K562 (cell line): ENCODE measurements at regions not wholly inside any gene's neighbourhood (a gene's known extent, or its start where the extent isn't known, plus 50 kb on each side); places are given as distances from the start of the nearest gene placed in this dataset.

ENCODE experiments used
- ATAC-seq: fragments of 200-7000 bp; cut with Tn5 transposase; 3 replicates; pipeline ENCODE4 v1.9.1; 2020; ENCODE audit warnings: moderate library complexity
- BruUV-seq: library from RNA; stranded (reverse); fragments of 400-500 nt; replicated peaks from 2 replicates; lab custom pipeline; 2021; lab: Mats Ljungman, UMichigan
- CTCF ChIA-PET: fragments of 300-600 bp; formaldehyde crosslinking; extraction: SDS; loops from one replicate; lab custom pipeline; 2021; ENCODE audit warnings: low intra/inter-chr PET ratio; lab: Yijun Ruan, JAX
- POLR2A ChIA-PET: fragments of 300-600, 350-650 bp; sonication (Branson Sonifier 250); formaldehyde crosslinking; extraction: SDS; loops from one replicate; lab custom pipeline; 2021; ENCODE audit warnings: antibody characterized with exemption, inconsistent platforms; lab: Yijun Ruan, JAX
- DNase-seq, 4 experiments: peaks; one replicate each; pipeline versions ENCODE4 v3.0.0 to v3.0.0-alpha.2; 2011 to 2018; ENCODE audit warnings: low spot score in 3 of 4, mixed read lengths in 3 of 4; ENCODE audit errors: extremely low read depth in 1 of 4
- FAIRE-seq: peaks from 2 replicates; lab custom pipeline; 2011; peaks lifted over from hg19 to GRCh38; lab: Jason Lieb, UNC
- H2AFZ ChIP-seq: 2 replicates; pipeline ENCODE4 v1.6.0; 2011; ENCODE audit warnings: low read depth, low read length, control low read depth, inconsistent platforms
- H3K27ac ChIP-seq: fragments of 200-600 bp; 3 replicates; pipeline ENCODE4 v1.8.0; 2011; ENCODE audit warnings: low read depth, mild to moderate bottlenecking, control low read depth, inconsistent platforms, low read length, moderate library complexity, mixed read lengths; ENCODE audit errors: extremely low read depth
- H3K27me3 ChIP-seq, 2 experiments: fragments of 300-600 bp in 1 of 2; 2 replicates in 1 of 2; 3 replicates in 1 of 2; pipeline versions ENCODE4 v1.6.0 to v1.8.0; 2011; ENCODE audit warnings: inconsistent platforms in 2 of 2, low read length in 2 of 2, mild to moderate bottlenecking in 1 of 2, mixed read lengths in 1 of 2, moderate library complexity in 1 of 2; ENCODE audit not compliant: control insufficient read depth in 2 of 2, insufficient read depth in 2 of 2
- H3K36me3 ChIP-seq: fragments of 300-600 bp; 3 replicates; pipeline ENCODE4 v1.8.0; 2011; ENCODE audit warnings: mild to moderate bottlenecking, low read length, inconsistent platforms; ENCODE audit not compliant: control insufficient read depth, insufficient read depth
- H3K4me1 ChIP-seq, 2 experiments: fragments of 200-600 bp in 1 of 2; replicated peaks in 1 of 2; 2 replicates in 1 of 2; 3 replicates in 1 of 2; pipeline versions ENCODE4 v1.5.1 to v1.8.0; 2011; ENCODE audit warnings: inconsistent platforms in 2 of 2, low read length in 2 of 2, mild to moderate bottlenecking in 1 of 2, mixed read lengths in 1 of 2, moderate library complexity in 1 of 2; ENCODE audit not compliant: control insufficient read depth in 2 of 2, insufficient read depth in 2 of 2
- H3K4me2 ChIP-seq: 2 replicates; pipeline ENCODE4 v1.6.1; 2011; ENCODE audit warnings: low read length, control low read depth, inconsistent platforms, mixed read lengths; ENCODE audit not compliant: insufficient read depth
- H3K4me3 ChIP-seq: fragments of 200-600 bp; sonication (generic), shearing (Covaris generic); 2 replicates; pipeline ENCODE4 v1.5.1; 2016; ENCODE audit warnings: control low read depth, inconsistent platforms
- H3K79me2 ChIP-seq: fragments of 200-600 bp; 3 replicates; pipeline ENCODE4 v1.8.0; 2011; ENCODE audit warnings: low read length, inconsistent platforms; ENCODE audit not compliant: control insufficient read depth, insufficient read depth
- H3K9ac ChIP-seq, 2 experiments: 2 replicates each; pipeline versions ENCODE4 v1.6.0 to v1.6.1; 2011; ENCODE audit warnings: low read depth in 2 of 2, low read length in 2 of 2, control low read depth in 1 of 2, inconsistent platforms in 1 of 2, mild to moderate bottlenecking in 1 of 2, mixed read lengths in 1 of 2; ENCODE audit not compliant: insufficient read depth in 1 of 2
- H3K9me1 ChIP-seq: one replicate; pipeline ENCODE4 v1.6.0; 2011; ENCODE audit warnings: inconsistent platforms, mild to moderate bottlenecking, low read length, moderate library complexity; ENCODE audit not compliant: control insufficient read depth, insufficient read depth
- H3K9me3 ChIP-seq: replicated peaks from 2 replicates; pipeline ENCODE4 v1.5.1; 2011; ENCODE audit warnings: low read depth, low read length, inconsistent platforms; ENCODE audit not compliant: control insufficient read depth, insufficient read depth
- H4K20me1 ChIP-seq: replicated peaks from 2 replicates; pipeline ENCODE4 v1.6.1; 2011; ENCODE audit warnings: low read length, inconsistent platforms, mixed read lengths; ENCODE audit not compliant: control insufficient read depth, insufficient read depth
- CAMTA2 ChIP-seq: fragments of 250-450 bp; sonication (Bioruptor Pico); conservative IDR thresholded peaks from 2 replicates; pipeline ENCODE4 v1.5.1; 2022
- DDX20 ChIP-seq: fragments of 450-650 bp; IDR thresholded peaks from 2 replicates; pipeline ENCODE4 v1.6.1; 2016; ENCODE audit warnings: missing genetic modification characterization, low read depth, mild to moderate bottlenecking, missing compliant biosample characterization, moderate library complexity
- E4F1 ChIP-seq: fragments of 250-450 bp; sonication (Bioruptor Pico); IDR thresholded peaks from 2 replicates; pipeline ENCODE4 v1.5.0; 2021; ENCODE audit warnings: mild to moderate bottlenecking, borderline replicate concordance
- FOXA3 ChIP-seq, 2 experiments: fragments of 450-650 bp in 1 of 2; sonication (generic) in 1 of 2; formaldehyde crosslinking; IDR thresholded peaks in 1 of 2; conservative IDR thresholded peaks in 1 of 2; 2 replicates each; pipeline versions ENCODE4 v1.4.0 to v1.8.0; 2020 to 2022; ENCODE audit warnings: mild to moderate bottlenecking in 2 of 2, missing genetic modification reagents in 1 of 2
- HOXB6 ChIP-seq: fragments of 250-450 bp; sonication (Bioruptor Pico); IDR thresholded peaks from 2 replicates; pipeline ENCODE4 v1.5.1; 2022; ENCODE audit warnings: mild to moderate bottlenecking, borderline replicate concordance
- RBM22 ChIP-seq: fragments of 200-400 bp; formaldehyde crosslinking; IDR thresholded peaks from 2 replicates; pipeline ENCODE4 v1.6.1; 2018; ENCODE audit warnings: low read length, low read depth; ENCODE audit not compliant: poor library complexity, severe bottlenecking
- RBM34 ChIP-seq: fragments of 200-400 bp; formaldehyde crosslinking; IDR thresholded peaks from 2 replicates; pipeline ENCODE4 v1.6.1; 2018; ENCODE audit warnings: low read length, borderline replicate concordance; ENCODE audit not compliant: insufficient read depth
- TAF9B ChIP-seq: fragments of 450-650 bp; IDR thresholded peaks from 2 replicates; pipeline ENCODE4 v1.6.1; 2018; ENCODE audit warnings: mild to moderate bottlenecking; ENCODE audit not compliant: partially characterized antibody
- ZNF121 ChIP-seq: sonication (generic); formaldehyde crosslinking; conservative IDR thresholded peaks from 2 replicates; pipeline ENCODE4 v1.8.0; 2022; ENCODE audit warnings: missing genetic modification reagents
- ZNF124 ChIP-seq: sonication (generic); formaldehyde crosslinking; IDR thresholded peaks from 2 replicates; pipeline ENCODE4 v1.8.1; 2022; ENCODE audit warnings: missing genetic modification reagents
- ZNF143 ChIP-seq: sonication (generic); formaldehyde crosslinking; IDR thresholded peaks from 2 replicates; pipeline ENCODE4 v1.9.0; 2022; ENCODE audit warnings: mild to moderate bottlenecking, missing genetic modification reagents
- ZNF830 ChIP-seq: fragments of 250-450 bp; sonication (Bioruptor Pico); IDR thresholded peaks from 2 replicates; pipeline ENCODE4 v1.5.0; 2021; ENCODE audit warnings: mild to moderate bottlenecking
- WGBS: fragments of 100-300 bp; shearing (Covaris generic); methylation state at CpG from one replicate; pipeline ENCODE4 v1.1.6; 2016; ENCODE audit warnings: low coverage, mixed read lengths; ENCODE audit not compliant: insufficient coverage; ENCODE audit errors: missing lambda C conversion rate; 5-methylcytosine and 5-hydroxymethylcytosine counted together
- in situ Hi-C: fragments of 300-500 bp; cut with MboI; formaldehyde crosslinking; loops from 4 replicates; pipeline ENCODE4 v1.15.0; 2018; ENCODE audit warnings: inconsistent platforms, mixed read lengths
- intact Hi-C: fragments of 100-400 bp; cut with micrococcal nuclease; formaldehyde crosslinking; loops from 2 replicates; pipeline ENCODE4 v1.14.2; 2022
- TF ChIP-seq, protein P1 (sequence below): sonication (generic); formaldehyde crosslinking; IDR thresholded peaks from 2 replicates; pipeline ENCODE4 v1.8.1; 2023; ENCODE audit warnings: mild to moderate bottlenecking, missing genetic modification reagents, moderate library complexity

DNA sequence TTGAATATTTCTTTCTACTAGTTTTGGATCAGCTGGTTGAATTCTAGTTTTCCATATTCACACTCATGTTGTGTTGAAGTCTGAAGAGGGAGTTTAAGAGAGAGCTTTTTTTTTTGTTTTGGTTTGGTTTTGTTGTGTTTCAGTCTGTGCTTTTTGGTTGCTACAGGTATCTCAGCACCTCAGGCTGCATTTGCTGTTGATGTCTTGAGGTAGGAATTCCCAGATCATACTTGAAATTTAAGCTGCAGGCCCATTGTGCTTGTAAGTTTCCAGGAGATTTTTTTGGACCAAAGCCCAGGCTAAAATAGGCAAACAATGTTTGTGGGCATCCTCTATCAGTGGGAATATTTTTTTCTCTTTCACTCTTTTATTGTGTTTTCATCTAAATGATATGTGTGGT is 190.2 kb upstream of the AGA start:
- Histone ChIP-seq H3K4me2 (no peak overlapping the region), H3K4me3 (no peak overlapping the region), H3K9me3 (no peaks in the 10 kb centered on the region), H3K9me1 (no peaks in the 10 kb centered on the region), H3K4me1 (no peaks in the 10 kb centered on the region), H3K27me3 (no peaks in the 10 kb centered on the region), H3K79me2 (no peaks in the 10 kb centered on the region), H2AFZ (no peak overlapping the region), H3K36me3 (no peaks in the 10 kb centered on the region), H4K20me1 (no peaks in the 10 kb centered on the region), H3K9ac (no peak overlapping the region), H3K27ac (no peak overlapping the region)
- in situ Hi-C loops: no loop called here
- TF ChIP-seq ZNF830 (CRISPR knock-in tag) (no peak), DDX20 (tag) (no peak), ZNF124 (no peak), ZNF121 (CRISPR knock-in tag) (no peak)
- TF ChIP-seq, protein P1, sequence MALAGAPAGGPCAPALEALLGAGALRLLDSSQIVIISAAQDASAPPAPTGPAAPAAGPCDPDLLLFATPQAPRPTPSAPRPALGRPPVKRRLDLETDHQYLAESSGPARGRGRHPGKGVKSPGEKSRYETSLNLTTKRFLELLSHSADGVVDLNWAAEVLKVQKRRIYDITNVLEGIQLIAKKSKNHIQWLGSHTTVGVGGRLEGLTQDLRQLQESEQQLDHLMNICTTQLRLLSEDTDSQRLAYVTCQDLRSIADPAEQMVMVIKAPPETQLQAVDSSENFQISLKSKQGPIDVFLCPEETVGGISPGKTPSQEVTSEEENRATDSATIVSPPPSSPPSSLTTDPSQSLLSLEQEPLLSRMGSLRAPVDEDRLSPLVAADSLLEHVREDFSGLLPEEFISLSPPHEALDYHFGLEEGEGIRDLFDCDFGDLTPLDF (CRISPR knock-in tag): no peak
- FAIRE-seq: no peak
- ATAC-seq: no peak
- DNase-seq: no peak
- ChIA-PET POLR2A (no interaction called here), CTCF (no interaction called here)
- intact Hi-C loops: no loop called here
- no TSS peak for BruUV-seq

GRCh38 chr4:177638871-177639270 is 196.6 kb upstream of the AGA start:
- intact Hi-C loops: no loop called here
- no peak for FAIRE-seq
- no peak for DNase-seq
- no peaks in the 10 kb centered on the region for H3K4me1 ChIP-seq
- WGBS: 0% methylated on average over 2 of the region's 2 CpGs
- ChIA-PET CTCF (interaction anchor here (0.6 kb wide), 2 partner anchors 11 to 375 kb away, joined by 3 to 10 read pairs; no protein-coding TSS in a partner anchor), POLR2A (interaction anchor here (0.6 kb wide), 1 partner anchor 157 kb away, joined by 3 read pairs; no protein-coding TSS in a partner anchor)
- no peak overlapping the region for H3K4me3 ChIP-seq
- no peaks in the 10 kb centered on the region for H4K20me1 ChIP-seq
- no peaks in the 10 kb centered on the region for H3K79me2 ChIP-seq
- H2AFZ ChIP-seq: no peak overlapping the region
- in situ Hi-C loops: no loop called here
- H3K27ac ChIP-seq: no peak overlapping the region
- H3K4me2 ChIP-seq: no peak overlapping the region
- no TSS peak for BruUV-seq
- H3K27me3 ChIP-seq: no peaks in the 10 kb centered on the region
- no peaks in the 10 kb centered on the region for H3K9me3 ChIP-seq
- H3K36me3 ChIP-seq: no peaks in the 10 kb centered on the region
- no peaks in the 10 kb centered on the region for H3K9me1 ChIP-seq
- no peak overlapping the region for H3K9ac ChIP-seq
- no peak for ATAC-seq
- TF ChIP-seq RBM22 (no peak), FOXA3 (CRISPR knock-in tag; conservative IDR thresholded peaks at IDR 0.05 in 1 of 2, IDR thresholded peaks at IDR 0.05 in 1 of 2) (no peak), ZNF143 (CRISPR knock-in tag) (no peak), TAF9B (no peak), RBM34 (no peak), CAMTA2 (no peak), E4F1 (CRISPR knock-in tag) (no peak), HOXB6 (CRISPR knock-in tag) (no peak)
